NOMO-1 treated with dmso at 0.1 percent for 144 hours (cell line): ENCODE measurements at regions not wholly inside any gene's neighbourhood (a gene's known extent, or its start where the extent isn't known, plus 50 kb on each side); places are given as distances from the start of the nearest gene placed in this dataset.
A peak's percentile ranks its signal among the peaks of the same experiment; 100 is the strongest.
"Not testable (repeated sequence)": the region's sequence is repeated elsewhere in the genome, so short reads cannot be mapped to it uniquely, and the experiment has no call there.

ENCODE experiments used
- DNase-seq: peaks from one replicate; lab custom pipeline; 2025; ENCODE audit not compliant: unreplicated experiment; lab: John Stamatoyannopoulos, UW

GRCh38 chr6:4341078-4341797 is 205.9 kb upstream of the ECI2 start:
- DNase-seq: no peak

DNA sequence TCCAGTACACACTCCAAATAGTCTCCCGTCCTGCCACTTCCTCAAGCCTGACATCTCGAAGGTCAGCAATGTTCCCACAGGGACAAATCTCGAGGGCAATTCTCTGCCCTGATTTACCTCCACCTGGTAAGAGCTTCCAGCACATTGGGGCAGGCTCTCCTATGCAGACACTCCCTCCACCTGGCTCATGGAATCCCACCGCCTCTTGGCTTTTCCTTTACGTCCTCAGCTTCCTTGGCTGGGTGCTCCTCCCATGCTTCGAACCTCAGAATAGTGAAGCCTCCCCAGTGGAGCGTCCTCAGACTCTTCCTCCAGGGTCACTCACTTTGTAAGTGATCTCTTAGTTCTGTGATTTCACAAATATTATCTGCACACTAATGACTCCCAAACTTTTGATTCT is 205.2 kb upstream of the ECI2 start:
- DNase-seq: no peak

- DNase-seq: no peak
These were observed 203.5 kb upstream of the ECI2 start for GRCh38 chr6:4338884-4339283.

DNA sequence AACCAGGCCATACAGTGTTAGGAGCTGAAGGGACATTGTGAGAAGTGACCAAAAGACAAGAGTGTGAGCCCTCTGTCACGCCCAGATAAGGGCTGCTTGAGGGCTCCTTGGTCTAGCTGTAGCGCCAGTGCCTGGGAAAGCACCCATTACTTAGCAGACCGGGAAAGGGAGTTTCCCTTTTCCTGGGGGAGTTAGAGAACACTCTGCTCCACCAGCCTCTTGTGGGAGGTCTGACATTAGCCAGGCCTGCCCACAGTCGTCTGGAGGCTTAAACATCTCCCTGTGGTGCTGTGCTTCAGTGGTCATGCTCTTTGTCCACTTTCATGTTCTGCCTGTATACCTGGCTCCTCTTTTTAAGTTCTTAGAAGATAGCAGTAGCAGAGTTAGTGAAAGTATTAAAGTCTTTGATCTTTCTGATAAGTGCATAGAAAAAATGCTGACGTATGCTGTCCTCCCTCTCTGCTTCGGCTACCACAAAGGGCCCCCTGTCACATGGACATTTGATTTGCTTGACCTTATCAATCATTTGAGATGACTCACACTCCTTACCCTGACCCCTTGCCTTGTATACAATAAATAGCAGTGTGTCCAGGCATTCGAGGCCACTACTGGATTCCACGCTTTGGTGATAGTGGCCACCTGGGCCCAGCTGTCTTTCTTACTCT is 201.5 kb upstream of the ECI2 start:
- no peak for DNase-seq

DNA sequence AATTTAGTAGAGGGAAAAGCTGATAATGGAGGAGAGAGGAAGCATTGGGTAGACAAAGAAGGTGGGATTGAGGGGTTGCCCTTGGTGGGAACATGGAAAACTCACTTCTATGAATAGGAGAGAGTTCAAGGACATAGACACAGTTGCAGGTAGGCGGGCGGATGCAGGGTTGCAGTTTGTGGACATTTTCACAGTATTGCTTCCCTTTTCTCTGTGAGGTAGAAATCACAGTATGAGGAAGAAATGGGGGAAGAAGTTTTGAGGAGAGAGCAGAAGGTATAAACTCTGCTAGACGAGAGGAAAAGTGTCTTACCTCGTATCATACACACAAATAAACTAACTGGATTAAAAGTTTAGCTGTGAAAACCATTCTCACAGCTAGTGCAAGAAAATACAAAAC is 200.7 kb upstream of the ECI2 start:
- no peak for DNase-seq

- DNase-seq: not testable (repeated sequence)
These were observed 198.9 kb upstream of the ECI2 start for GRCh38 chr6:4334158-4334740.

- no peak for DNase-seq
These were observed 192.5 kb upstream of the ECI2 start for GRCh38 chr6:4327841-4328240.

DNA sequence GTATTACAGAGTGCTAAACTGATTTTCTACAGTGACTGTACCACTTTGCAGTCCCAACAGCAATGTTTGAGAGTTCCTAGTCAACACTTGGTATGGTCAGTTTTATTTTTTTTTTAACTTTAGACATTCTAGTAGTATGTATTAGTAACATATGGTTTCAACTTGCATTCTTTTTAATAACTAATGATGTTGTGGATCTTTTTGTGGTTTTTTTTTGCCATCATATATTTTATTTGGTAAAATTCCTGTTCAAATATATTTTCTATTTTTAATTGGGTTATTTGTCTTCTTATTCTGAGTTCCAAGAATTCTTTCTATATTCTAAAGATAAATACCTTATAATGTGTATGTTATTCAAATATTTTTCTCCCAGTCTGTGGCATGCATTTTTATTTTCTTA is 189.4 kb upstream of the ECI2 start:
- no peak for DNase-seq

GRCh38 chr6:4323322-4323721 is 187.9 kb upstream of the ECI2 start:
- DNase-seq: no peak

DNA sequence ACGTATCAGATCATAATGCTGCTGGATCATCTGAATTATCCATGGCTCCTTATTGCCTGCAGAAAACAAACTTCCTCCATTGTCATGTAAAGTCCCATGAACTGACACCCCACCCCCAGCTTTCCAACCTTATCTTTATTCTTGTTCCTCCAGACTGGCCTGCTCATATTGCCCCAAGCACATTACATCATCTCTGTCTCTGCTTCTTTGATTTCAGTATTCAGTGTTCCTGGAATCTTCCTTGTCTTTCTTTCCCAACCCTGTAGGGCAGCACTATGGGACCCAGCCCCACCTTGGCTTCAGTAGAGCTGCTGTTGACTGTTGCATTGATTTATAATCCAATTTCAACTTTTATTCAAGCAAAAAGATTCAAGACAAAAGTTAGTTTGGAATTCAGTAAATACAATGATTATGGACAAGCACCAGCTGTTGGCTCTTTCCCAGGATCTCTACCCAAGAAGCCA is 187.5 kb upstream of the ECI2 start:
- no peak for DNase-seq

DNA sequence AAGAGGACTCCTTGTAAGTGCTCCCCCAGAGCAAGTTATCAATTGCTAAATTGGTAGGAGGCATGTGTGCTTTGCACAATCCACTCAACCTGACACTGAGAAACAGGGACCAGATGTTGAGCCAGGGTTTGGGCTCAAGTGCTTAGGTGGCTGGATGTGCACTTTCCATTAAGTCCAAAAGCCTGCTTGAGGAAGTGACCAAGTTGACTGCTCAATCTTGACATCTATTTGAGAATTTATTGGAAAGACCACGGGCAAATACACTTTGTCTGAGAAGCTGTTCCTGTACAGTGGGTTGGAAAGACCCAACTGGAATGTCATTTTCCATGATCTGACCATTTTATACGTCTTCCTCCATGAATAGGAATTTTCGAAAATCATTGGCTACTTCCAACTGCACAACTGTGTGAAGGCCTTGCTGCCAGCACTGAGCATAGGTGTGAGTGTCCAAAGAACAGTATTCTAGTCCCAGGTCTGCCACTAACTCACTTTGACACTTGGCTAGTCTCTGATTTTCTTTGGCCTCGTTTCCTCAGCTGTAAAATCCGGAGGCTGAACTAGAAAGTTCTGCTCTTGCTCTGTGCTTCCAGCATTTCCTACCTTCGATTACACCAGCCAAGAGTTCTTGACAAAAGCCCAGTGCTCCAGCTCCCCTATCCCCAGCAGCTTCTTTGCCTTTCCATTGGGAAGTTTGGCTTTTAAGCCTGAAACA is 186.9 kb upstream of the ECI2 start:
- DNase-seq: no peak

DNA sequence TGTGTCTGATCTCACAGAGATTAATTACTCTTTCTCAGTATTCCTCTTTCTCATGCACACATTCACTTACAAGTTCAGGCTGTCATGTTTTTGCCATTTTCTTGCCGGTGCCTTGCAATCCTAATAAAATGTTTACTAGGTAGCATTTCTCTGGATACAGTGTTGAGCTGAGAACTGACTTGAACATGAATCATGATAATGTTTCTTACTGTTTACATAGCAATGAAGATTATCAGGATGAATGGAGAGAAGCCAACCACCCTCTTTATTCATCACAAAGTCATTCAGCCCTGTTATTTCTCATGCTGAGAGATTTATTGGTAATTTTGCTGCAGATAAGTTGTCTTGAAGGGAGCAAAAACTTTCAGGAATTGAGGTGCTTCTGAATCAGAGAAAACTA is 185.5 kb upstream of the ECI2 start:
- DNase-seq: no peak

- DNase-seq: no peak
These were observed 184.8 kb upstream of the ECI2 start for GRCh38 chr6:4319981-4320683.

GRCh38 chr6:4318321-4318720 is 182.9 kb upstream of the ECI2 start:
- no peak for DNase-seq

DNA sequence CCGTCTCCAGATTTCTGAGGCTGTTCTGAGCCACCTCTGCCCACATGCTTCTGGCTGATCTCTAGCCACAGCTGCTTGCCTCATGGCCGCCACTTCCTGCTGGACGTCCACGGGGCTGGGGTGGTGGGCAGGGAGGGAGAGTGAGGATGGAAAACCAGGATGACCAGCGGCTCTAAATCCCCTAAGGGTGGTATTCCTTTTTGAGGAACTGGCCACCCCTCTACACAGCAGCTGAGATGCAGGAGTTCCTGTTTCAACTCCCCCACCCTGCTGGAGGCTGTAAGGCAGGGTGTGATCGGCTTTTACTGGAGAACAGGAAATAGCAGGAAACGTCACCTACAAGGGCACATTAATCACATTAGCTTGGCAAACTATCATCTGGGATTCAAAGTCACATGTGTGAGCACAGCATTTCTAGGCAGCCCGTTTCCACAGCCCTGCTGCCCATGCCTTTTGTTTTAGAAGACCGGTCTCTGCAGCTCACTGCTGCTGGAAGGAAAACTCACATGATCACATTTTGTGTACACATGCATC is 181.6 kb upstream of the ECI2 start:
- DNase-seq: peak; percentile 60

DNA sequence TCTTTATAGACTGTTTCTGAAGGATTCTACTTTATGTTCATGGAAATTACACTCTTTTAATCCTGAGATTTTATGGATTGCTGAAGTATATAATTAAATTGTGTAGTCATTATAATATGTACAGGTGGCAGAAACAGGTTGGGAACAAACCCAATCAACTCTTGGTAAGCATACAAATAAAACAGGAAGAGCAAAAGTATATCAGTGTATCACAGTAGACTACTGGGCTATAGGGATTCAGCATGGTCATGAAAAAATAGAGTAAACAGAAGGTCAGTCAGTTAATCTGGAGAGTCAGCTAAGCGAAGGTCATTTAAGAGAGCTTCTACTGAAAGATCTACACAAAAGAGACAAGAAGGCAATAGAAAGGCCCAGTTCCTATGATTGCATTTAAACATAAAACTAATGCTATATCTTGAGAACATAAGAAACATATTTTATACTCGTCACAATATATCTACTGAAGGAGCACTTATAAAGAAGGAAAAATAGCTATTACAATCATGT is 178.9 kb upstream of the ECI2 start:
- no peak for DNase-seq

GRCh38 chr6:4313044-4313686 is 177.8 kb upstream of the ECI2 start:
- DNase-seq: no peak

GRCh38 chr6:4311976-4312860 is 176.8 kb upstream of the ECI2 start:
- DNase-seq: no peak

DNA sequence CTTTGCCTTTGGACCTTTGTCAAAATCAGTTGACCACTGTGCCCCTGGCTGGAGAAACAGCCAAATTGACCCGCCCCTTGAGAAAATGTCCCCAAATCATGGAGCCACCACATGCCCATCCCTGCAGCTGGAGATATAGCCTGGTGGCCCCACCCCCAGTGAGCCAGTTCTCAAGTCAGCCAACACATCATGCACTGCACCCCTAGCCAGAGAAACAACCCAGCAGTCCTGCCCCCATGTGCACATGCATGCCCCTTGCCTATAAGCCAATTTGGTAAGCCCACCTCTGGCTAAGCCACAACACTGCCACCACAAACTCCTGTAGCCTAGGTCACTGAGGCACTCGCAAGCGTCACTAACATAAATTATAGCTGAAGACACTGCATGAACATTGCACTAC is 174.2 kb upstream of the ECI2 start:
- DNase-seq: no peak
